ENCODE measurements at regions not wholly inside any gene's neighbourhood (a gene's known extent, or its start where the extent isn't known, plus 50 kb on each side); places are given as distances from the start of the nearest gene placed in this dataset.

GRCh38 chr6:91715171-91715805, 1128.4 kb upstream of the MAP3K7 start:
- H3K36me3 ChIP-seq (ENCODE audit: control insufficient read depth in 4 of 4, insufficient read depth in 4 of 4, low read length in 4 of 4), result no peaks in the 10 kb centered on the region
- no peaks in the 10 kb centered on the region for H3K9me3 ChIP-seq (ENCODE audit: control insufficient read depth in 4 of 4, insufficient read depth in 3 of 4, low read length in 3 of 4)
- no peak overlapping the region for H3K4me3 ChIP-seq
- no peak overlapping the region for H3K27ac ChIP-seq (ENCODE audit: low read depth in 1 of 2, low read length in 1 of 2)
- no peaks in the 10 kb centered on the region for H3K27me3 ChIP-seq (ENCODE audit: control insufficient read depth in 3 of 3, insufficient read depth in 3 of 3, low read length in 2 of 3)
- no peak overlapping the region for H3K9ac ChIP-seq (ENCODE audit: insufficient read depth in 1 of 2, low read length in 2 of 2)
- ATAC-seq (ENCODE audit: insufficient read depth, low FRiP score), result no peak
- WGBS, 2 donors, result 91 to 92% methylated on average over 11 of the region's 11 CpGs
- TF ChIP-seq CTCF (IDR thresholded peaks at IDR 0.05; ENCODE audit: control extremely low read depth, extremely low read depth), result no peak
- no peaks in the 10 kb centered on the region for H3K4me1 ChIP-seq (ENCODE audit: control insufficient read depth in 5 of 5, insufficient read depth in 5 of 5, low read length in 5 of 5)
- no peak for DNase-seq

- H3K27ac ChIP-seq (ENCODE audit: low read depth in 1 of 2, low read length in 1 of 2), result no peak overlapping the region
- no peaks in the 10 kb centered on the region for H3K4me1 ChIP-seq (ENCODE audit: control insufficient read depth in 5 of 5, insufficient read depth in 5 of 5, low read length in 5 of 5)
- H3K27me3 ChIP-seq (ENCODE audit: control insufficient read depth in 3 of 3, insufficient read depth in 3 of 3, low read length in 2 of 3), result no peaks in the 10 kb centered on the region
- no peak overlapping the region for H3K4me3 ChIP-seq
- no peak overlapping the region for H3K9ac ChIP-seq (ENCODE audit: insufficient read depth in 1 of 2, low read length in 2 of 2)
- H3K36me3 ChIP-seq (ENCODE audit: control insufficient read depth in 4 of 4, insufficient read depth in 4 of 4, low read length in 4 of 4), result no peaks in the 10 kb centered on the region
- no peak for TF ChIP-seq CTCF (IDR thresholded peaks at IDR 0.05; ENCODE audit: control extremely low read depth, extremely low read depth)
- no peaks in the 10 kb centered on the region for H3K9me3 ChIP-seq (ENCODE audit: control insufficient read depth in 4 of 4, insufficient read depth in 3 of 4, low read length in 3 of 4)
- ATAC-seq (ENCODE audit: insufficient read depth, low FRiP score), result no peak
- DNase-seq, result no peak
Observed at GRCh38 chr6:91713911-91714310, 1127.0 kb upstream of the MAP3K7 start.

- H3K27me3 ChIP-seq (ENCODE audit: control insufficient read depth in 3 of 3, insufficient read depth in 3 of 3, low read length in 2 of 3), result no peaks in the 10 kb centered on the region
- no peaks in the 10 kb centered on the region for H3K4me1 ChIP-seq (ENCODE audit: control insufficient read depth in 5 of 5, insufficient read depth in 5 of 5, low read length in 5 of 5)
- no peaks in the 10 kb centered on the region for H3K9me3 ChIP-seq (ENCODE audit: control insufficient read depth in 4 of 4, insufficient read depth in 3 of 4, low read length in 3 of 4)
- no peak overlapping the region for H3K27ac ChIP-seq (ENCODE audit: low read depth in 1 of 2, low read length in 1 of 2)
- ATAC-seq (ENCODE audit: insufficient read depth, low FRiP score), result no peak
- H3K4me3 ChIP-seq, result no peak overlapping the region
- no peak overlapping the region for H3K9ac ChIP-seq (ENCODE audit: insufficient read depth in 1 of 2, low read length in 2 of 2)
- no peaks in the 10 kb centered on the region for H3K36me3 ChIP-seq (ENCODE audit: control insufficient read depth in 4 of 4, insufficient read depth in 4 of 4, low read length in 4 of 4)
- DNase-seq, result no peak
- TF ChIP-seq CTCF (IDR thresholded peaks at IDR 0.05; ENCODE audit: control extremely low read depth, extremely low read depth), result no peak
- 50 to 76% methylated on average over 2 of the region's 2 CpGs for WGBS, 2 donors
Observed at GRCh38 chr6:91711518-91711917, 1124.6 kb upstream of the MAP3K7 start.

GRCh38 chr6:91710342-91710741, 1123.5 kb upstream of the MAP3K7 start:
- H3K9me3 ChIP-seq (ENCODE audit: control insufficient read depth in 4 of 4, insufficient read depth in 3 of 4, low read length in 3 of 4), result no peaks in the 10 kb centered on the region
- ATAC-seq (ENCODE audit: insufficient read depth, low FRiP score), result no peak
- DNase-seq, result no peak
- no peaks in the 10 kb centered on the region for H3K27me3 ChIP-seq (ENCODE audit: control insufficient read depth in 3 of 3, insufficient read depth in 3 of 3, low read length in 2 of 3)
- TF ChIP-seq CTCF (IDR thresholded peaks at IDR 0.05; ENCODE audit: control extremely low read depth, extremely low read depth), result no peak
- 65 to 66% methylated on average over 2 of the region's 2 CpGs for WGBS, 2 donors
- no peaks in the 10 kb centered on the region for H3K36me3 ChIP-seq (ENCODE audit: control insufficient read depth in 4 of 4, insufficient read depth in 4 of 4, low read length in 4 of 4)
- H3K27ac ChIP-seq (ENCODE audit: low read depth in 1 of 2, low read length in 1 of 2), result no peak overlapping the region
- H3K4me3 ChIP-seq, result no peak overlapping the region
- H3K4me1 ChIP-seq (ENCODE audit: control insufficient read depth in 5 of 5, insufficient read depth in 5 of 5, low read length in 5 of 5), result no peaks in the 10 kb centered on the region
- H3K9ac ChIP-seq (ENCODE audit: insufficient read depth in 1 of 2, low read length in 2 of 2), result no peak overlapping the region

Measured in lung (tissue), 11 donors.